GM03348 (cell line): ENCODE measurements at regions not wholly inside any gene's neighbourhood (a gene's known extent, or its start where the extent isn't known, plus 50 kb on each side); places are given as distances from the start of the nearest gene placed in this dataset.
"Not testable (repeated sequence)": the region's sequence is repeated elsewhere in the genome, so short reads cannot be mapped to it uniquely, and the experiment has no call there.

Experiments
- DNase-seq: peaks from one replicate; pipeline ENCODE4 v3.0.0; 2012; ENCODE audit warnings: low spot score

DNA sequence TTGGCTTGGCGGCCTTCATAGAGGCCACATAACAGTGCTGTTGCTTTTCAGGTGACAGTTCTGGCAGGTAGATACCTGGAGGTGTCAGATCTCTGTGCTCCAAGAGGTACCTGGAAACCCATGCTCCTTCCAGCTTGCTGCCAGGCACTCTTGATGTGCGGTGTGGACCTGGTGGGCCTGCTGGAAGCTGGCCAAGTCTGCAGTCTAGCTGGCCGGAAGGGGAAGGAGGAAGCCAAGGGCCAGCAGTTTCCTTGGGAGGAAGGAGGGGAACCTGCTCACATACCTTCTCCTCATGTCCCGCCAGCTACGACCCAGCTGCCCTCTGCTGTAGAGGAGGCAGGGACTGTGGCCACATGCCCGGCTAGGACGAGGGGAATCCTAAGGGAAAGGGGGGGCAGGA, 166.4 kb upstream of the AJAP1 start:
- no peak for DNase-seq

DNA sequence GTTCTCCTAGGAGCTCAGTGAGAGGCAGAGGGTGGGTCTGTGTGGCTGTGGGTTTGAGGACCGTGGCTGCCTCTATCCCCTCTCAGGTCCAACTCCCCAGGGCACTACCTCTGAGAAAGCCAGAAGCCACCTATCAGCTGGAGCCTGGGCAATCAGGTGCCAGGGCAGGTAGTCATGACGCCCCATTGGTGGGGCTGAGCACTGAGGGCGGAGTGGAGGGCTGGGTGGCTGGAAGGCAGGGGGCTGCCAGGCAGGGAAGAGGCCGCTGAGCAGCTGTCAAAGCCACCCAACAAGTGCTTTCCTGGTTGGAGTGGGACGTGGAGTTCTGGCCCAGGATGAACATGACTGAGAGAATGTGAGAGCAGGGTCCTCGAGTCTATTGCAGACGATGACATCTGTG, 164.9 kb upstream of the AJAP1 start:
- DNase-seq, result no peak

DNA sequence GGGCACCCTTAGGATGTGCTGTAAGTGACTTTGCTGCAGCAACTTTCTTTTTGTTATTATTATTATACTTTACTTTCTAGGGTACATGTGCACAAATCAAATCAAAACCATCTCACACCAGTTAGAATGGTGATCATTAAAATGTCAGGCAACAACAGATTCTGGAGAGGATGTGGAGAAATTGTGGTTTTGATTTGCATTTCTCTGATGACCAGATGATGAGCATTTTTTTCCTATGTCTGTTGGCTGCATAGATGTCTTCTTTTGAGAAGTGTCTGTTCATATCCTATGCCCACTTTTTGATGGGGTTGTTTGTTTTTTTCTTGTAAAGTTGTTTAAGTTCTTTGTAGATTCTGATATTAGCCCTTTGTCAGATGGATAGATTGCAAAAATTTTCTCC, 164.4 kb upstream of the AJAP1 start:
- DNase-seq, result not testable (repeated sequence)

DNA sequence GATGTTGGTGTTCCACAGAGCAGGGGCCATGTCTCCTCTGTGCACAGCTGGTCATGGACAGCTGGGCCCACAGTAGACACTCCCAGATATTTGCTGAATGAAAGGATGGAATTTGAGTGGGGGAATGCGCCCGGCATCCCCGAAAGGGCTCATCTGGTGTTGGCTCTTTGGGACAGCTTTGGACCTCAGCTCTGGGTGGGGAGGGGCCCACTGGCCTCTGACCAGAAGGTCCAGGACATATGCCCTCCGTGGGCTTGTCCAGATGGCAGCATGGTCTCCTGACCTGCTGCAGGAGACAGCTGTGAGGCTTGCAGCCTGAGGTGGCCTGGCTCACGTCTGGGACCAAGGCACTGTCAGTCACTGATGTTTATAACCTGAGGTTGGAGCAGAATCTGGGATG, 160.4 kb upstream of the AJAP1 start:
- DNase-seq, result no peak

DNA sequence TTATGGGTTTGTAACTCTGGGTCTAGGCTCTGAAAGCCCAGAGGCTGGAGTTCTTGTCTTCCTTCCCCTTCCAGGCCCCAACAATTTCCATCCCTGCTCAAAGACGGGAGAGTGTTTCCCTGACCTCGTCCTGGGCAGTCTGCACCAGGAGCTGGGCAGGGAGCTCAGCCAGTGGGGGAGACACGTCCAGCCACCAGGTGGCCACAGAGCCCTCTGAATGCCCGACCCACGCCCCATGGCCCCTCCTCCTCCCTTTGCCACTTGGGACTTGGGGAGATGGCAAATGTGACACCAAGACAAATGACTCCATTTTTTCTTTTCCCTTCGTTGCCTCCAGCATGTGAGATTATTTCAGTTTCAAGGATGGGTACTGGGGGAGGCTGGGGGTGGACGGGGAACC, 159.9 kb upstream of the AJAP1 start:
- no peak for DNase-seq

DNA sequence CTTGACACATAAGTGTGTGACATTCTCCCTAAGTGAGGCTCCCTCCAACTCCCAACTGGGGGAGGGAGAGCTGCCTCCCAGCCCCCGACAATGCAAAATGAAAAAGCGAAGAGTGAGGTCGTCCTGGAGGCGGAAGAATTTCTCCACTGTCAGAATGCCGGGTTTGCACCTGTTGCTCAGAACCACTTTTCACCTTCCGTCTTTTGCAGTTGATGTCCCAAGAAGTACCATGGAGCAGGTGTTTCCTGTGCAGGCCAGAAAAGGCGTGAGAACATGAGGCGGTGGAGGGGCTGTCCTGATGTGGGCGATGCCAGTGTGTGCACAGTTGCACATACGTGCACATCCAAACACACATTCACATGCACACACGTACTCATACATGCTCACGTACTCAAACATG, 158.6 kb upstream of the AJAP1 start:
- DNase-seq, result no peak

DNA sequence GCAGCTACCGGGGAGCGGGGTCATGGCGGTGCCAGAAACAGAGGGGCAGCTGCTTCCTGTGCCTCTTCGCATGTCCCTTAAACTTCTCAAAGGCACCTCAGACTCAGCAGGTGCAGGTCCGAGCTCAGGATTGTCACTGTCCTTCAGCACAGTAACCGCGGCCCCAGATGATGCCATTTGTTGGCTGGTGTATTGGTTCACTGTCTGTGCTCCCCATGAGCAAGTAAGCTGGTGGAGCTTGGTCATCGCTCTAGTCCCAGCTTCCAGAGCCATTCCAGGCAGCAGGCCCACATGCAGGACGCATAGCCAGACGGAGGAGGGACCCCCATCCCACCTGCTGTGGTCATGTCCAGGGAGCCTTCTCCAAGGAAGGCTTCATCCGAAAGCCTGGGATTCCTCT, 154.0 kb upstream of the AJAP1 start:
- no peak for DNase-seq

DNA sequence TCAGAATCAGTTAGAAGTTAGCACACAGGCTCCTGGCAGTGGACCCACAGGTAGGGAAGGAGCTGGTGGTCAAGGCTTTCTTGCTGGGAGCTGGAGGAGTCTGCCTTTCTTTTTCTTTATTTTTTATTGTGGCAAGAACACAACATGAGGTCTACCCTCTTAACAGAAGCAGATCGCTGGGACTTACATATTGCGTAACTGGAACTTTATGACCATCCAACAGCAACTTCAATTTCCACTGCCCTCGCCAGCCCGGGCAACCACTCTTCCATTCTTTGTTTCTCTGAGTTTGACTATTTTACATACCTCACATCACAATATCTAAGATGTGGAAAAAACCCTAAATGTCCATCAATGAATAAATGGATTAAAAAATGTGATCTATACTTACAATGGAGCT, 147.8 kb upstream of the AJAP1 start:
- DNase-seq, result no peak

DNA sequence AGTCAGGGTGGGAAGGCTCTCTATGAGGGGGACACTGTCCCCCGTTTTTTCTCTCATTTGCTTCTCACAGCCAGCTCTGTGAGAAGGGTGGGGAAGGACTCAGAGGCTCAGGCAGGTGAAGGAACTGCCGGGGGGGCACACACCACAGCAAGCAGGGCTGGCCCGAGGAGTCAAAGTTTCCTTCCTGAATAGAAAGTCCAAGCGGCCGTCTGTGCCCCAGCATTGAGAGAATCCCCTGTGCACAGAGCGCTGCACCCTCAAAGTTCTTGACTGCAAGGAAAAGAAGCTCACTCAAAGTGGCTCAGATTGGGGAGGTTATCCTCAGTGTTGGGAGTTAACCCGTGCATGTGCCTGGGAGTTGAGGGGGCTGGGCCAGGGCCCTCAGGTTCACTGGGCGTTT, 145.2 kb upstream of the AJAP1 start:
- DNase-seq, result no peak

DNA sequence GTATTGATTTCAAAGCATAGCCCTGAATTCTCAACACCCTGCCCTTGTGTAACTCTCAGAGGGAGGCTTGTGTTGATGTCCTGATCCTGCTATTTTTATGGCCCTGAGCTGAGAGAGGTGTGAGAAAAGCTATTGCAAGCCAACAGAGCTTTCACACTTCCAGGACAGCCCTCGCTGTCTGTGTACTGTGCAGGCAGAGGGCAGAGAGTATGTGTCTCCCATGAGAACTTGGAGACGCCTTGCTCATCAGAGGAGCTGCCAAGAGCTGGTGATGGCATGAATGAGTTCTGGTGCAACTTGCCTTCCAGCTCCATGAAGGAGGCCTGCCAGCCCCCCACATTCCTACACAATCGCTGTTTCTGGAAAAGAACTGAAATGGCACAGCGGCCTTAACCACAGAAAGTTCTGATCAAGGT, 144.1 kb upstream of the AJAP1 start:
- DNase-seq, result no peak

DNA sequence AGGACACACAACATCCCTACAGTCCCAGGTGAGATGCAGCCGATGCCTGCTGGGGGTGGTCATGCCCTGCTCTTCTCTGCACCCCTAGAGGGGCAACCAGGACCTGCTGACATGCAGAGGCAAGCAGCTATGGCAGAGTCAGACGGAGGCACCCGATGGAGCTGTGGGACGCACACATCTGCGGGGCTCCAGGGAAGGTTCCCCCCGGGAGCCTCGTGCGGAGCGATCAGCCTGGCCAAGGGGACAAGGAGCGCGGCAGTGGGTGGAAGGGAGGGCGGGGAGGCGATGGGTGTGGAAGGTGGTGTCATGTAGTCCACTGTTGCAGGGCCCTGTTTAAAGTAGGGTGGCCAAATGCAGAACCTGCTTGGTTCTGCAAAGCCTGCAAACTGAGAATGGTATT, 143.0 kb upstream of the AJAP1 start:
- DNase-seq, result no peak

DNA sequence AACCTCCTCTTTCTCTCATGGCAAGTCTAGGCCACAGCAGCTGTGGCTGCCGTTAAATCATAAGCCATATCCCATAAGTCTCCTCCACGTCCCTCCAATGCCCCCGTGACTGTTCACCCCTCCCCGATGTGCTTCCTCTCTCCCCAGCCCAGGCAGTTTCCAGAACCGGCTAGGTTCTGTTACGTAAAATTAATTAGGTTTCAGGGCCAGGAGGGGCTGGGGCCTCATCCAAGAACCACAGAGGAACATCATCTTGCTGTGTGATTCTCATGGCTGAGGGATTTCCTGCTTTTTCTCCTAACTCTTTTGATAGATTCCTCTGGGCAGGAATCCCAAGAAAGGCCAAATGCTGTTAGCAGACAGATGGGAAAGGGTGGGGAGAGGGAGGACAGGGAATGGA, 141.8 kb upstream of the AJAP1 start:
- no peak for DNase-seq

DNA sequence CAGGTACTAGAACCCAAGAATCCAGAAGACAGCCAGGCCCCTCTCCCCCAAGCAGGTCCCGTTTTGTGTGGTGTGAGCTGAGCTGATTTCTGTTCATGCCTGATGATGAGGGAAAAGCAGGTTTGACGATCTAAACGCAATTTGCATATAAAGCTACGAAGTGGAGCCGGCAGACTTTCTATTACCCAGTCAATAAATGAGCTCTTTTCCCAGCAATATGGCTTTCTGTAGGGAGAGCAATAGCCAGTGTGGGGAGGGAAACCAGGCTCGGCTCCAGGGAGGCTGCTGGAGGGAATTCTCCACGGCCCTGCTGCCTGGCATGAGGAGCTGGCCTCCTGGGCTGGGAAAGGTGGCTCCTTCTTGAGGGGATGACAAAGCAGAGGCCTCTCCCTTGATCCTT, 140.7 kb upstream of the AJAP1 start:
- DNase-seq, result no peak

DNA sequence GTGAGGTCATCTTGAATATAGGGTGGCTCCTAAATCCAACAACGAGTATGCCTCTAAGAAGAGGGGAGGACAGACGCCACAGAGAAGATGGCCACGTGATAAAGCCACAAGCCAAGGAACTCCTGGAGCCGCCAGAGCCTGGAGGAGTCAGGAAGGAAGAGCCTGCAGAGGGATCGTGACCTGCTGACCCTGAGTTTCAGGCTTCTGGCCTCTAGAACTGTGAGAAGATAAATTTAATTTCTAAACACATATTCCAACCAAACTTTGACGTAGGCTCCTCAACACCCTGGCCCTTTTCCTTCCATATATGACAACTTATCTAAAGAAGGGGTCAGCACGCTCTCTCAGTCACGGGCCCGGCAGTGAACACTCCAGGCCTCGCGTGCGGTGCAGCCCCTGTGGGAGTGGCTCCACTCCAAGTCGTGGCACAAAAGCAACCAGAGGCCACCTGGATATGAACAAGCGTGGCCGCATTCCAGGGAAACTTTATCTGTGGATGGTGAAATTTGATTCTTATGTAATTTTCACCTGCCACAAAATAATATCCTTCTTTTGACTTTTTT, 138.6 kb upstream of the AJAP1 start:
- no peak for DNase-seq

DNA sequence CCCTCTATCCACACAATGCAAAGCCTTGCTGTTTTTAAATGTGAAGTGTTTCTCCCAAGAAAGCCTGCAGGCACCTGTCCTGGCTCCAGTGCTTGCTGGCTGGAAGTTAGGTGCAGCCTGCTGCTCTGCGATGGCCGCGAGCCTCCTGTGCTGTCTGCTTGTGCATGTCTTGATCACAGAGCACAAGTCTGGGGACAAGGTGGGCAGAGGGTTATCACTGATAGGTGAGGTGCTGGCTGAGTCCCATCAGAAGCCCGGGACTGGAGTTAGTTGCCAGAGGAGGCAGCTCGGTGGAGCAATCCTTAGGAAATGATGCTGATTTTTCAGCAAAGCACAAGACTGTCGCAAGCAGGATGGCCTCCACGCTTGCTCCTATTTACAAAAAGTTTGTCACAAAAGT, 137.8 kb upstream of the AJAP1 start:
- DNase-seq, result no peak

DNA sequence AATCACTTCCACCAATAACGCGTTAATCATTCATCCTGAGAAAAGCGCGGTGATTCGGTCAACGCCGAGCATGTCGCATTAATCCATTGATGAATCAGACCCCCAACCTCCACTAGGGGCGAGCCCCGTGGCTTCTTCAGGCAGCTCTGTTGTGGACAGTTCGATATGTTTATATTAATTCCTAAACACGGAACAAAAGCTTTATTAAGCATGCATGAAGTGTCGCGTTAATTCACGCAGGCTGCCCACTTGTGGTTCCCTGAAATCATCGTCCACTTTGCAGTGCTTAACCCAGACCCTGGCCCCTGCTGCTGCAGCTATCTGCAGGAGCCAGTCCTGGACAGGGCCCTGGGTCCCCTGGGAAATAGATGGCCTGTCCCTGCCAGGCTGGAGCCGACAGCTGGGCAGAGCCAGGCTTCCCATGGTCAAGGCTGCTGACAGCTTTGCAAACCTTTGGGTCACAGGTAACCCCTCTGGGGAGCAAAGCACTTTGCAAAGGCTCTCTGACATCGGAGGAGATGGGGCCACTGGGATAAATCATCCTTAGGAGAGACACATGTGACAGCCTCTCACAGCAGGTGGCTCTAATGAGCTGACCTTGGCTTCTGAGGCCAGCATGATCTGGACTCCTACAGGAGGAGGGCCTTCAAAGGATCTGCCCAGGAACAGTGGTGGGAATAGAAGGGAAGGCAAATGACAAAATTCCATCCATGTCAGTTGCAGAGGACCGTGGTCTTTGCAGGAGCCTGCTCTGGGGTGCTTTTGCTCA, 137.0 kb upstream of the AJAP1 start:
- DNase-seq, result no peak

DNA sequence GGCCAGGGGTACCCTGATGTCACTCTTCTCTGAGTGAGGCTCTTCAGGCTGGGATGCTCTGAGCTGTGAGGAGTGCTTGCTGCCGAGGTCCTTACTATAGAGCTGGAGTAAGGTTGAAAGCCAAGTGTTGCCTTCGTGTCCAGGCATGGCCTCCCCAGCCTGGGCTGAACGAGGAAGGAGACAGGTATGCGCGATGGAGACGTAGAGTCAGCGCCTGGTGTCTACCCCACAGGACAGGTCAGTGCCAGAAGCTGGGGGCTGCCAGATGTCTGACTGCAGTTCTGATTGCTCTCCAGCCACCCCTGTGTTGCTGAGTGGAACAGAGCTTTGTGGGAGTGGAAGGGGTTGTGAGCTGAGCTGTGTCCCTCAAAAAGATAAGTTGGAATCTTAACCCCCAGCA, 135.8 kb upstream of the AJAP1 start:
- DNase-seq, result no peak

DNA sequence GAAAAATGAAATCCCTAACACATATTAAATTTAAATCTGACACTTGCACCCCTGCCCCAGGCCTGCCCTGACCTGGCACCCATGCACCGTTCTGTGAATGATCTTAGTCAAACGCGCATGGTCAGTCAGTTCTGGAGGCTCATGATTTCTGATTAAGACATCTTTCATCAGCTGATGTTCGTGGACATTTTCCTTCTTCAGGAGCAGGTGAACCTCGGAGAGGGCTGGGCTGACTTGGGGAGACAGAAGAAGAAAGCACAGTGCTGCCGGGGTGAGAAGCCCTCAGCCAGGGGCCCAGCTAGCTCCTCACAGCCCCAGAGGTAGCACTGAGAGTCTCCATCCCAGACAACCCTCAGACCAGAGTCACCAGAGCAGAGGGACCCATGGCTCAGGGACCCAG, 134.5 kb upstream of the AJAP1 start:
- no peak for DNase-seq

DNA sequence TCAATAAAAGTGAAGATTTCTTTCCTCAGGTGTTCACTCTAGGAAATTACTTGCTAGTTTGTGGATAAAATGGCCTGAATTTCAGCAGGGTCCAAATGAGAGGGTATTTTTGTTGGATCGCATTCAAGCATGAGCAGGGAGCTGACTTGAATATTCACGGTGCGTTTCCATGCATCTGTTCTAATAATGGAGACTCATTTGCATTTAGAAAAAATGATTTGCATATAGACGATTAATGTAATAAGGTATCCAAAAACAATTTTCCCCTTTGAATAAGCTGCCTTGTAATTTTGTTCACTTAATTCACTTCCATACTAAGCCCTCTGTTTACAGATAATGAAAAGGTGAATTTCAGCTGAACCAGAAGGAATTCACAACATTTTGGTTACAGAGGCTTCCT, 130.9 kb upstream of the AJAP1 start:
- no peak for DNase-seq

DNA sequence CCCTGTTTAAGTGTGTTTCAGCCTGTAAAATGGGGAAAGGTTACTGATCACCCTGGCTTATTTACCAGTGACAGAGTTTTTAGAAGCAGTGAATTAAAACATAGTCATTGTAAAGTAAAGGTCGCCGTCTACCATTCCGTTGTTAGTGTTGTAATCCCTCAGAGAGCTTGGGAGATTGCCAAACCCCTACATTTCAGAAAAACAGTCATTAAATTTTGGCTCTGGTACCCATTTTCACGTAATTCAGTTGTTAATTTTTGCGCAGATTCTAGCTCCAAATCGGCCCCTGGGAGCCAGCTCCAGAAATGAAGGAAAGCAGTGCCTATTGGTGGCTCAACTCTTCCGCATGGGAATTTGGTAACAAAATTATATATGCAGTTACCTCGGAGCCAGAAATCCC, 127.7 kb upstream of the AJAP1 start:
- no peak for DNase-seq

DNA sequence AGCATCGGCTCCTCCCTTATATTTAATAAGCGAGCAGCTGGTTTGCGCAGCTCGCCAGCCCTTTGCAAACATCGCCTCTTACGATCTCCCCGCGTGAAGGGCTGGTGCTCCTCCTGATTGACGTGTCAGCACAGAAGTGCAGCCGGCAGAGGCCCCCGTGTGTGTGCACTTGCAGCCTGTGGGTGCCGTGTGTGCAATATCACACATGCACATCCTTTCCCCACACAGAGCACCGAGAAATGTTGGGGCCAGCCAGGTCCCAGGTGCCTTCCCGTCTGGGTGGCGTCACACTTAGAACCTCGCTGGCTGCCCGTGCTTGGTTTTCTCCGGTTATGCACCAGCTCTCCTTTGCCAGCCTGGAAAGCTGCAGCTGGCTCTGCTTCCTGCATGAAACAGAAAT, 126.6 kb upstream of the AJAP1 start:
- DNase-seq, result no peak

DNA sequence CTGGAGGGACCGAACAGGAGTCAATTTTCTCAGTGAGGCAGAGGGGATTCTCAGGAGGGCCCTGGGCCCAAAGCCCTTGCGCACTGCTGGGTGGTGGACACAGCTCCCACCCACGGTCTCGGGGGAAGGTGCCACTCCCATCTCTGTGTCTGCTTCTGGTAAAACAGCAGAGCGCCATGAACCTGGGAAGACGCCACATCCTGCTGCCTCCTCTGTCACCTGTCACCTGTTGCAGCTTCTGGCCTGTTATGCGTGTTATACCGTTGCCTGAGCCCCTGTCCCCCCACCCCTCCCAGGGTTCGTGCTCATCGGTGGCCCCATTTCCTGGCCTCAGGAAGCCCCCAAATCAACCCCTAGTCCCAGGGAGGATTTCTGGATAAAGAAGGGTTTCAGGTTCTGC, 125.8 kb upstream of the AJAP1 start:
- no peak for DNase-seq

DNA sequence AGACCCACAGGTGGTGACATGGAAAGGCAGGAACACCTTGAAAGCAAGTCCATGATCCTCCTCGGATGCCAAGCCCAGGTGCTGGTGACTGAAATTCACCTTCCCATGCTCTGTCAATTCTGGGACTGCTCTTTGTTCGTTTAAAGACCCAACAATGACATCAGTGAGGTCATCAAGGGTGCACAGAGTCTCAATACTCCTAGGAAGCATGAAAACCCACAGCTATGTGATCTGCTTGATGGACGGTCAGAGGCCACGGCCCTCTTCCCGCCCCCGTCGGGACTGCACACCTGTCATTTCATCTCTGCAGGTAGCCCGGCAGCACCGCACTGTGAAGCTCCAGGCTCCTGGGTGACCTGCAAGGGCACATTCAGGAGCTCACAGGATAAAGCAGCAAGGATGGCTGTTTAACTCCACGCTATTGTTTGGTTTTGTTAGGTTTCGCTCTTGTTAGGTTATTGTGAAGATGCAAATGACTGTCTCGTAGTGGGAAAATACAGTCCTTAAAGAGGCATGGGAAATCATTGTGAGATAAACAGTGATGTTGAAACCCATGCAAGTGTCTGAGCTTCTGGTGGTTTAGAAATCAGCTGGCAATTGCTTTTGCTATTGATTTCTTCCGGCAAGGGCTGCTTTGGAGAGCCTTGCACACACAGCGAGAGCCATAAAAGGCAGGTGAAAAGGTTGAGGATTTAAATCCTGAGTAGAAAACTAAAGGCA, 124.8 kb upstream of the AJAP1 start:
- no peak for DNase-seq
